Ureter (tissue), 1 donor: ENCODE measurements at regions not wholly inside any gene's neighbourhood (a gene's known extent, or its start where the extent isn't known, plus 50 kb on each side); places are given as distances from the start of the nearest gene placed in this dataset.
"Not testable (repeated sequence)": the region's sequence is repeated elsewhere in the genome, so short reads cannot be mapped to it uniquely, and the experiment has no call there.

Experiments
- DNase-seq: peaks from one replicate; pipeline ENCODE4 v3.0.0-alpha.2; 2020; ENCODE audit warnings: low spot score
- donor health status: DM: yes; HTN: yes; CAD: no.

DNA sequence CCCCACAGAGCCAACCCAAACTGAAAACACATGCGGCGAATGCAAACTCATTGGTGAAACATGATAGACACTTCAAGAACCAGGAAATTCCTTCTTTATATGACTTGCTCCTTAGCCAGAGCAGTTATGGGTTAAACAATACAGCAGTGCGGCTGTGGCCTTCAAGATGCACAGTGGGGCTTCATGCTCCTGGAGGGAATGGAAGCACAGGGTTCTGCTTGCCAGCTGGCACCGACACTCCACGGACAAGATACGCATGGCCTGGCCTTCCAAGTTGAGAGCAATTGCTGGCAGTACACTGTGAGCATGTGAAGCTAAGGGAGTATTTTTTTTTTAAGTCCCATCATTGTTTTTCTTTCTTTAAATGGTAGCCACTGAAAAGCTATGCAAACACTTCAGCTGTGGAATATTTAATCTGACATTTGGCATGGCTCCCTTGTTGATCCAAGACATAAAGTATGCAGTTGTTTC is 451.6 kb upstream of the CD180 start:
- DNase-seq, result peak; percentile 74

DNA sequence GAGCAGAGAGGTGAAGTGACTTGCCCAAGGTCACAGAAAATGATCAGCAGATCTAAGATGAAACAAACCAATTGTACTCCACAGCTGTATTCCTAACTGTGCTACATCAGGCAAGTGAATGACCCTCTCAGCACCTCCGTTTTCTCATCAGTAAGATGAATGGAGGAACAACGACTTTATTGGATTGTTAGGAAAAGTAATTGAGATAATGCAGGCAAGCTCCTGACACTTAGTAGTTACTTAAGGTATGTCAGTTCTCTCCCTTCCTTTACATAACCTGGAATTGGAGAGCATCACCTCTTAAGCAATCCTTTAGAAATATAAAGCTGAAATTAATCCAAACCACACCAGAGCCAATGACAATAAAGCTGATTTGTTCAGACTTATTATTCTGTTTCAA is 451.2 kb upstream of the CD180 start:
- DNase-seq, result no peak

GRCh38 chr5:67644221-67644920 is 447.8 kb upstream of the CD180 start:
- no peak for DNase-seq

DNA sequence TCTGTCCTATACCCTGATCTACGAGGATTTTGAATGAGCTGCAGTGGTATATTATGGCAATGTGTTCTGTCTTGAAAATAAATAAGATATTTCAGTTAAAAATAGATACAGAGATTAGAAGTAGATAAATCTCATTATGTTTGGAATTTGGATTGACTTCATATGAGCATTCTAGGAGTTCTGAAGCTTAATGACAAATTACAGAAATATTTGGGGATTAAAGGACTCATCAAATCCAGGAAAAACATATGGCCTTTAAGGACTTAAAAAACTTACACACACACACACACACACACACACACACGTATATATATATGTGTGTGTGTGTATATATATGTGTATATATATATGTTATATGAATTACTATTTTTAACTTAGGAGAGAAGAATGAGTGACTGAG is 446.9 kb upstream of the CD180 start:
- no peak for DNase-seq

- DNase-seq, result no peak
These were observed 443.4 kb upstream of the CD180 start for GRCh38 chr5:67639976-67640375.

- no peak for DNase-seq
These were observed 442.7 kb upstream of the CD180 start for GRCh38 chr5:67639313-67639712.

DNA sequence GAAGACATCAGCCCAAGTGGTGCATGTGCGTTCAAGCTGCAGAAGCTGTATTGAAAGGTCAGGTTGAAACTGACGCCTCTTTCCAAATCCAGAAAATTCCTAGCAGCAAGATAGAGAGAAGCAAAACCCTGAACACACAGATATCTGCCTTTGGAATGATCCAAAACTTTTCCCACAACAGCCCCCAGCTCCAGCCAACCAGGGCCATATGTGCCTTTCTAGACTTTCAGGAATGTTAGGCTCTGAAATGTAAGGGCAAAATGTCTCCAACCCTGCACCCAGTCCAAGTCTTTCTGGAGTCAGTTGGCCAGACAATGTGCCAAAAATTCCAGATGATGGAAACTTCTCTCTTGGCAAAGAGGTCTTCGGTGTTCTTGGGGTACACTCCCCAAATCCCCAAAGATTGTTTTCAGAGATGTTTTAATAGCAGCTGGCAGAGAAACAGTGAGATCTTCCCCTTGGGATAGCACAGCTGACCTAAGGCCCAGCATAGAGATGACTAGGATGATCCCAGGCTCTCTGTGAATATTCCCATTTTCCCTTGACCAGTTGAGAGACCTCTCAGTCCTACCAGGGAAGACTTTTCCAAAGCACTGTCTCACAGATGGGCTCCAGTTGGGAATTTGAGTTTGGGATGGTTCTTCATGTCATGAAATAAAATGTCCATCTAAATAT is 440.4 kb upstream of the CD180 start:
- DNase-seq, result no peak

GRCh38 chr5:67636091-67636490 is 439.5 kb upstream of the CD180 start:
- no peak for DNase-seq

DNA sequence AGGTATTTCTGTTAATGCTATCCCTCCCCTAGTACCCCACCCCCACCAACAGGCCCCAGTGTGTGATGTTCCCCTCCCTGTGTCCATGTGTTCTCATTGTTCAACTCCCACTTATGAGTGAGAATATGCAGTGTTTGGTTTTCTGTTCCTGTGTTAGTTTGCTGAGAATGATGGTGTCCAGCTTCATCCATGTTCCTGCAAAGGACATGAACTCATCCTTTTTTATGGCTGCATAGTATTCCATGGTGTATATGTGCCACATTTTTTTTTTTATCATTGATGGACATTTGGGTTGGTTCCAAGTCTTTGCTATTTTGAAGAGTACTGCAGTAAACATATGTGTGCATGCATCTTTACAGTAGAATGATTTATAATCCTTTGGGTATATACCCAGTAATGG is 430.5 kb upstream of the CD180 start:
- not testable (repeated sequence) for DNase-seq

- DNase-seq, result no peak
These were observed 426.5 kb upstream of the CD180 start for GRCh38 chr5:67623078-67623477.

DNA sequence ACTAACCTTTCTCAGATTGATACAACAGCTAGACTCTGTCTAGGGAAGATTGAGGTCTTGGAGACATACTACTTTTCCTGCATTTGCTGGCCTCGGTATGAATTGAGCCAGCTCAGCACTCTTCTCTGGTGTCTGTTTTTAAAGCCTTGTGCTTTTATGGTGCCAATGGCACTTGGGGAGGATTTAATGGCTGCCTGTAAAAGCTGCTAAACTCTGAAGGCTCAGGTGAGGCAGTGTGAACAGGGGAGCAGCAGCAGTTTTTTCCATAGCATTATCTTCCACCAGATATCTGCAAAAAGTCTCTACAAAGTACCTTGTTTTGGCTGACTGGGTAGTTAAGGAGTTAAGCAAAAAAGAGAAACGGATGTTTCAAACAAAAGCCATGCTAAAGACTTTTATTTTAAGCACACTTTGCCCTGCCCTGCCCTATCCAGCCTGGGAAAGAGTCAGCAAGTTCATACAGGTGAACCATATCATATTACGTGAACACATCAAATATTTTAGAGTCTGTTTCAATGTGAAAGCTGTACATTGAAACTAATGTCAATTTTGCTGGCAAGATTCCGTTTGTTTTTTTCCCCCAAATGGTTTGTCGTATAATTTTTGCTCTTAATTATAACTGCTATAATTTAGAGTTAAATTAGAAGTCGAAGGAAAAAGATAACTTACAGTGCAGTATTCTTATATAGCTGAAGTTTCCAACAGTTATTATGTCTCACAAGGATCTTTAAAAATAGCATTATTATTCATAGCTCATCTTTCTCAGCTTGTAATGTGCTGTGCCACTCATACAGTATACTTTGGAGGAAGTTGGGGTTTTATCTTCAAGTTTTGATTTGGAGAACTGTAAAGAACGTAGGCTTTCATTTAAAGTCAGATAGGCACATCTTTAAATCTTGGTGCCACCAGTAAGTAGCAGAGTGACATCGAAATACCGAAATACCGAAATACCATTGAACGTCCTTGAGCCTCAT is 424.1 kb upstream of the CD180 start:
- DNase-seq, result no peak

- DNase-seq, result no peak
These were observed 423.0 kb upstream of the CD180 start for GRCh38 chr5:67619636-67620035.

GRCh38 chr5:67619235-67619634 is 422.6 kb upstream of the CD180 start:
- DNase-seq, result no peak

DNA sequence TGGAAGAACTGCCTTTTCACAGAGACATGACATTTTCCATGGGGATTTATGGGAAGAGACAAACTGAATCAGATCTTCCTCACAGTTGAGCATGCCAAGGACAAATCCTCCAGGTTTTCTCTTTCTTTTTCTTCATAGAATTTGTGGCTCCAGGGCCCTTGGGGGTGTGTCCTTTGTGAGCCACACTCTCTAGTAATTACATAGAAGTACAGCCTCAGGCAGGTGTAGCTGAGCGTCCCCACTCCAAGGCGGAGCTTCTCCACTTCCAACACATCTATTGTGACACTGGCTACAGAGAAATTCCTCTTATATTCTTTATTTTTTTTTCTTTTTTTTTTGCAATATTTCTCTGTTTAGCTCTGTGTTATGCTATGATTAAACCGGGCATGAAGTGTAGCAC is 420.5 kb upstream of the CD180 start:
- DNase-seq, result no peak

DNA sequence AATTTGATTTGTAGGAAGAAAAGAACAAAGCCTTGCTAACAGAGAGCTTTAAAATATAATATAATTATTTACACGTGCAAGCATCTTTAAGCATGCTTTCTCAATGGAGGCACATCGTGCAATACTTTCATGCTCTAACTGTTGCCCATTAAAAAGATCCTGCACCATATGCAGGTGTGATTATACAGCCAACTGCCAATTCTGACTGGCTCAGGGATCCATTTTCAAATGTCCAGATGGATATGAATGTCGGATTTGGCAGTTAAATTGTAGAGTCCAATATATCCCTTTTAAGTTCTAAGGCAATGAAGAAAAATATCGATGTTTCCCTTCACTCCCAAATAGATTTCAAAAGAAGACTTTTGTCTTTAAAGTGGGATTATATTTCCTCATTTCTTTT is 416.4 kb upstream of the CD180 start:
- no peak for DNase-seq

GRCh38 chr5:67610186-67610912 is 413.8 kb upstream of the CD180 start:
- no peak for DNase-seq

DNA sequence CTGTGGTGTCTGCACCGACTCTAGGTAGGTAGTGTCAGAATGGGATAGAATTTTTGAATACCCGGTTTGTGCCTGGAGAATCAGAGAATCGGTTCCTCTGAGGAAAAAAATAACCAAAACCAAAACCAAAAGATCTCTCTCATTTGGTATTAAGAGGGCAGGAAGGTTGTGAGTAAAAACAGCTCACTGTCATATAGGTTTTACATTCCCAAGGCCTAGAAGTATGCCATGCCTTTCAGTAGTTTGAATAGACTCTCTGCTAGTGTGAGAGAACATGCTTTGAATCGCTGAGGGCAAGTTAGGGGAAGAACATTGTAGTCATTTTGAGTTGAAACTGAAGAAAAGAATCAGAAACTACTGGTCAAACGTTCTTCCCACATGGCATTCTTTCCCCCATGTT is 411.4 kb upstream of the CD180 start:
- no peak for DNase-seq

GRCh38 chr5:67606586-67606947 is 410.0 kb upstream of the CD180 start:
- no peak for DNase-seq

DNA sequence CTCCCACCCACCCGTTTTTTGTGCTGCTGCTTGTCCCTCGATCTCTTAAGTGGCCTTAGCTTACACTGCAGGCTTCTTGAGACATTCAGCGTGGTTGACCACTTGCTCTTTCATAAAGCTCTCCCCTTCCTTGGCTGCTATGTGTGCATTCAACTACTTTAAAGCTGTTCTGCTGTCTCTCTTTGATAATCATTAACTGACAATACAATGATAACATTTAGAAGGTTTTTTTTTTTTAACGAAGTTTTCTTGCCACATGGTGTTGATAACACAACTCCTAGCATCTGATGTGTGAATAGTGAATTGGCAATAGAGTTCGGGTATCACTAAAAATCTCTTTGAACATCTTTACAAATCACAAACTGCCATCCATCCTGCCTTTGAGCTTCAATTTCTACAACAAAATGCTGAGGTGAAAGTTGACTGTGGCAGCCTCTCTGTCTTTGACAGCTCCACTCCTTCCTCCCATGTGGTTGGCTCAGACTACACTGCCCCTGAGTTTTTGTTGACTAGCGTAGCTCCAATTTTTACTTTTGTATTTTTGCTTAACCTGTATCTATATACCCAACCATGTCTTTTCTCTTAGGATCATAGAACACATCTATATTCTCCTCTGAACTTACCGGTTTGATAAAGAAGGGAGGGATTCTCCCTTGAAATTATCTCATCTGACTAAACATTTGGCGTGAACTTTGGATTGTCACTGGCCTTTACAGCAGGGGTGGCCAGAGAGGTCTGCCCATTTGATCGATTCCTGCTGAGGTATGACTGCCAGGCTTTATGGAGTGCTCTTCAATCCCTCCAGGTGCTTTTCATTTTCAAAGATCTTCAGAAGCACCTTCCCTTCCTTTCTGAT is 409.4 kb upstream of the CD180 start:
- no peak for DNase-seq

GRCh38 chr5:67591491-67591890 is 394.9 kb upstream of the CD180 start:
- no peak for DNase-seq

- no peak for DNase-seq
These were observed 391.8 kb upstream of the CD180 start for GRCh38 chr5:67588389-67588788.
